Mesenchymal stem cell (in vitro differentiated cells and primary cell): ENCODE measurements at regions not wholly inside any gene's neighbourhood (a gene's known extent, or its start where the extent isn't known, plus 50 kb on each side); places are given as distances from the start of the nearest gene placed in this dataset.

Experiments
- DNase-seq: peaks from one replicate; pipeline ENCODE4 v3.0.0-alpha.2; 2013
- H2AFZ ChIP-seq: one replicate; pipeline ENCODE4 v1.6.1; 2013; ENCODE audit warnings: low read depth, mild to moderate bottlenecking, control low read depth, inconsistent platforms, low read length, moderate library complexity
- H2AK5ac ChIP-seq: 2 replicates; pipeline ENCODE4 v1.6.1; 2013; ENCODE audit warnings: low read length, moderate library complexity, mild to moderate bottlenecking, inconsistent platforms; ENCODE audit not compliant: severe bottlenecking
- H2BK120ac ChIP-seq: one replicate; pipeline ENCODE4 v1.6.1; 2013; ENCODE audit warnings: low read depth, mild to moderate bottlenecking, inconsistent platforms, low read length, moderate library complexity
- H2BK12ac ChIP-seq, 2 experiments: one replicate each; pipeline ENCODE4 v1.6.1; 2013; ENCODE audit warnings: inconsistent platforms in 2 of 2, low read length in 2 of 2, mild to moderate bottlenecking in 2 of 2, moderate library complexity in 2 of 2, control low read depth in 1 of 2
- H2BK15ac ChIP-seq: one replicate; pipeline ENCODE4 v1.6.1; 2013; ENCODE audit warnings: mild to moderate bottlenecking, low read depth, inconsistent platforms; ENCODE audit not compliant: poor library complexity, severe bottlenecking
- H2BK5ac ChIP-seq: 2 replicates; pipeline ENCODE4 v1.6.1; 2013; ENCODE audit warnings: low read depth, mild to moderate bottlenecking, low read length, control low read depth, inconsistent platforms; ENCODE audit not compliant: poor library complexity, severe bottlenecking
- H3K14ac ChIP-seq, 2 experiments: one replicate each; pipeline ENCODE4 v1.6.1; 2013; ENCODE audit warnings: inconsistent platforms in 2 of 2, low read length in 2 of 2, control low read depth in 1 of 2, mild to moderate bottlenecking in 1 of 2, moderate library complexity in 1 of 2
- H3K18ac ChIP-seq, 2 experiments: one replicate each; pipeline ENCODE4 v1.6.1; 2013; ENCODE audit warnings: inconsistent platforms in 2 of 2, low read length in 2 of 2, control low read depth in 1 of 2, low read depth in 1 of 2, mild to moderate bottlenecking in 1 of 2
- H3K23ac ChIP-seq, 2 experiments: one replicate each; pipeline ENCODE4 v1.6.1; 2013; ENCODE audit warnings: inconsistent platforms in 2 of 2, low read length in 2 of 2, mild to moderate bottlenecking in 2 of 2, moderate library complexity in 2 of 2, control low read depth in 1 of 2
- H3K27ac ChIP-seq: 2 replicates; pipeline ENCODE4 v1.5.1; 2013; ENCODE audit warnings: mild to moderate bottlenecking, moderate library complexity, low read length, control low read depth, inconsistent platforms; ENCODE audit not compliant: poor library complexity, severe bottlenecking
- H3K27me3 ChIP-seq, 2 experiments: 2 replicates each; pipeline versions ENCODE4 v1.6.1 to v1.7.0; 2013; ENCODE audit warnings: low read length in 2 of 2, mild to moderate bottlenecking in 2 of 2, moderate library complexity in 2 of 2, control low read depth in 1 of 2, inconsistent platforms in 1 of 2; ENCODE audit not compliant: control insufficient read depth in 1 of 2, insufficient read depth in 1 of 2
- H3K36me3 ChIP-seq, 2 experiments: 2 replicates each; pipeline versions ENCODE4 v1.6.1 to v1.7.0; 2013; ENCODE audit warnings: low read length in 2 of 2, control low read depth in 1 of 2, inconsistent platforms in 1 of 2, low read depth in 1 of 2, mild to moderate bottlenecking in 1 of 2; ENCODE audit not compliant: insufficient read depth in 2 of 2, control insufficient read depth in 1 of 2
- H3K4ac ChIP-seq, 2 experiments: one replicate each; pipeline ENCODE4 v1.6.1; 2013; ENCODE audit warnings: inconsistent platforms in 2 of 2, low read length in 2 of 2, mild to moderate bottlenecking in 2 of 2, moderate library complexity in 2 of 2, control low read depth in 1 of 2, low read depth in 1 of 2
- H3K4me1 ChIP-seq: 2 replicates; pipeline ENCODE4 v1.6.1; 2013; ENCODE audit warnings: low read depth, low read length, control low read depth; ENCODE audit not compliant: control insufficient read depth, insufficient read depth
- H3K4me2 ChIP-seq: 2 replicates; pipeline ENCODE4 v1.6.1; 2013; ENCODE audit warnings: low read length, mild to moderate bottlenecking, inconsistent platforms; ENCODE audit not compliant: poor library complexity, severe bottlenecking
- H3K4me3 ChIP-seq, 2 experiments: 2 replicates each; pipeline versions ENCODE4 v1.5.1 to v1.7.0; 2013; ENCODE audit warnings: low read length in 2 of 2, mild to moderate bottlenecking in 2 of 2, control low read depth in 1 of 2, low read depth in 1 of 2; ENCODE audit not compliant: insufficient read depth in 1 of 2
- H3K79me1 ChIP-seq: replicated peaks from 2 replicates; pipeline ENCODE4 v1.6.1; 2013; ENCODE audit warnings: mild to moderate bottlenecking, control low read depth, low read length, inconsistent platforms; ENCODE audit not compliant: poor library complexity, severe bottlenecking
- H3K9ac ChIP-seq: 2 replicates; pipeline ENCODE4 v1.7.0; 2013; ENCODE audit warnings: mild to moderate bottlenecking, low read length, moderate library complexity
- H3K9me3 ChIP-seq: 2 replicates; pipeline ENCODE4 v1.7.0; 2013; ENCODE audit warnings: mild to moderate bottlenecking, low read length; ENCODE audit not compliant: control insufficient read depth
- H4K8ac ChIP-seq: one replicate; pipeline ENCODE4 v1.6.1; 2013; ENCODE audit warnings: inconsistent platforms, mild to moderate bottlenecking, low read length, moderate library complexity
- H4K91ac ChIP-seq: one replicate; pipeline ENCODE4 v1.6.1; 2013; ENCODE audit warnings: mild to moderate bottlenecking, low read length, inconsistent platforms
- WGBS: methylation state at CpG from one replicate; pipeline ENCODE4 v1.1.7; 2013; ENCODE audit warnings: mixed read lengths; 5-methylcytosine and 5-hydroxymethylcytosine counted together

DNA sequence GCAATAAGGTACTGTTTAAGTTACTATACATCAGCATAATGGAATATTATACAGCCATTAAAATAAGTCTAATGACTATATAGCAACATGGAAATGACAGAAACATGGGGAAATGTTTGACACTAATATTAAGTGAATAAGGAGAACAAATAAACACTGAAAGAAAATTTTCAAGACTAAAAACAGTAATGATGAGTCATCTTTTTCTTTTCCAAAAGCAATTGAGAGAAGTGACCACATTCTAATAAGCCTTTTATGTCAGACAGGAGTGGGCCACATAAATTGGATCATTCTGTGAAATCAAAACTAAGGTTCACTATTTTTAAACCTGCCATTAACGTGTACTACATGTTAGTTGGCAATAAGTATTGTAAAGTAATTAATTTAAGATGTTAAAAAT lies 187.5 kb downstream of the AHR start:
- Histone ChIP-seq H2BK5ac (no peak overlapping the region), H3K18ac (no peak overlapping the region), H3K14ac (no peak overlapping the region), H2AFZ (no peak overlapping the region), H3K9me3 (no peaks in the 10 kb centered on the region), H2BK15ac (no peak overlapping the region), H2BK12ac (no peak overlapping the region), H4K8ac (no peak overlapping the region), H3K9ac (no peak overlapping the region), H3K23ac (no peak overlapping the region), H3K36me3 (no peaks in the 10 kb centered on the region), H3K27me3 (no peaks in the 10 kb centered on the region), H4K91ac (no peak overlapping the region), H3K79me1 (peaks cover 17% of the 10 kb centered on the region), H3K4me2 (no peak overlapping the region), H3K4me3 (no peak overlapping the region), H2AK5ac (no peak overlapping the region), H3K27ac (no peak overlapping the region), H3K4ac (no peak overlapping the region), H3K4me1 (no peaks in the 10 kb centered on the region), H2BK120ac (no peak overlapping the region)
- 100% methylated on average over 1 of the region's 1 CpG for WGBS
- no peak for DNase-seq

- Histone ChIP-seq H2BK5ac (no peak overlapping the region), H3K14ac (no peak overlapping the region), H3K79me1 (peaks cover 17% of the 10 kb centered on the region), H2AK5ac (no peak overlapping the region), H2BK12ac (no peak overlapping the region), H3K27me3 (no peaks in the 10 kb centered on the region), H2AFZ (no peak overlapping the region), H3K4ac (no peak overlapping the region), H3K9ac (no peak overlapping the region), H3K23ac (no peak overlapping the region), H3K27ac (no peak overlapping the region), H2BK120ac (no peak overlapping the region), H3K4me3 (no peak overlapping the region), H3K9me3 (no peaks in the 10 kb centered on the region), H4K91ac (no peak overlapping the region), H2BK15ac (no peak overlapping the region), H3K4me1 (no peaks in the 10 kb centered on the region), H4K8ac (no peak overlapping the region), H3K4me2 (no peak overlapping the region), H3K36me3 (no peaks in the 10 kb centered on the region), H3K18ac (no peak overlapping the region)
- 100% methylated on average over 1 of the region's 2 CpGs for WGBS
- DNase-seq, result no peak
These were observed 188.4 kb downstream of the AHR start for GRCh38 chr7:17486835-17487234.

DNA sequence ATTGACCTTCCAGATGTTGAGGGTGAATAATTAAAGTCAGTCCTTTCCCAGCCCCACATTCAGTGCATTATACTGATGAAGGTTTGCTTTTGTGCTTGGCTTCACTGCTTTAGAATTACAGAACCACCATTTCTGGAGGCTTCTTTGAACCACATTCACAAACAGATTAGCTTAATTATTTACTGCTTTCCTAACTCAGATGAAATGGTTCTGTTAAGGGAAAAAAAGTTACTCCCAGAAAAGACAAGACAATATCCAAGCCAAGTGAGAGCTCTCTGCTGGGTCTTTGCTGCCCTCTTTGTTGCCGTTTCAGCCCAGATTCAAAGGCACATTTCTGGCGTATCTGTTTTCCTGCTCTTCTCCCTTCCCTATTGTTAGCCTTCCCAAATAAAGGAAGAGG lies 188.9 kb downstream of the AHR start:
- Histone ChIP-seq H4K91ac (no peak overlapping the region), H2BK5ac (no peak overlapping the region), H3K27ac (no peak overlapping the region), H4K8ac (no peak overlapping the region), H3K4ac (no peak overlapping the region), H2BK120ac (no peak overlapping the region), H3K4me3 (no peak overlapping the region), H2AFZ (no peak overlapping the region), H3K27me3 (no peaks in the 10 kb centered on the region), H2BK15ac (no peak overlapping the region), H3K14ac (no peak overlapping the region), H3K4me1 (no peaks in the 10 kb centered on the region), H3K4me2 (no peak overlapping the region), H3K36me3 (no peaks in the 10 kb centered on the region), H2BK12ac (no peak overlapping the region), H3K79me1 (peaks cover 17% of the 10 kb centered on the region), H3K9ac (no peak overlapping the region), H3K18ac (no peak overlapping the region), H2AK5ac (no peak overlapping the region), H3K9me3 (no peaks in the 10 kb centered on the region), H3K23ac (no peak overlapping the region)
- DNase-seq, result no peak
- WGBS, result 77% methylated on average over 2 of the region's 2 CpGs

DNA sequence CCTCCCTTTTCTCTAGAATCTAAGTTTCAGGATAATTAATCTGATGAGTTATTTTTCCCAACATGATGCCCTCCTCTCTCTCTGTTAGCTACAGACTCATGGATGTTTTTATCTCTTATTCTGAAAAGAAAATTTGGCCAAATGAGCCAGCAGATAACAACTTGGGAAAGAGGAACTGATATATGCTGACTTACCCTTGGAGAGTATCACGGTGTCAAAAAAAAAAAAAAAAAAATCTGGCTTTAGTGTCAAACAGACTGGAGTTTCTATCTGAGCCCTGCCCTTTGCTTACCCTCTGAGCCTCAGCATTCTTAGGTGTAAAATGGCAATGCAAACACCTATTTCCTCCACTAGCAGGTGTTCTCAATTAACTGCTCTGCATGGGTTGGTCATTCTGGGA lies 190.4 kb downstream of the AHR start:
- H2AK5ac ChIP-seq, result no peak overlapping the region
- H2BK15ac ChIP-seq, result no peak overlapping the region
- H3K4me1 ChIP-seq, result no peaks in the 10 kb centered on the region
- no peaks in the 10 kb centered on the region for H3K27me3 ChIP-seq
- H4K91ac ChIP-seq, result no peak overlapping the region
- no peak overlapping the region for H3K27ac ChIP-seq
- H3K4ac ChIP-seq, result no peak overlapping the region
- H3K23ac ChIP-seq, result no peak overlapping the region
- no peak overlapping the region for H3K4me2 ChIP-seq
- H3K36me3 ChIP-seq, result no peaks in the 10 kb centered on the region
- H2BK5ac ChIP-seq, result no peak overlapping the region
- no peak overlapping the region for H3K9ac ChIP-seq
- 100% methylated on average over 1 of the region's 1 CpG for WGBS
- H2AFZ ChIP-seq, result no peak overlapping the region
- DNase-seq, result no peak
- H3K14ac ChIP-seq, result no peak overlapping the region
- H3K18ac ChIP-seq, result no peak overlapping the region
- H2BK12ac ChIP-seq, result no peak overlapping the region
- H3K4me3 ChIP-seq, result no peak overlapping the region
- no peaks in the 10 kb centered on the region for H3K9me3 ChIP-seq
- no peak overlapping the region for H4K8ac ChIP-seq
- H3K79me1 ChIP-seq, result peaks cover 16% of the 10 kb centered on the region
- no peak overlapping the region for H2BK120ac ChIP-seq
